HFF-Myc (cell line): ENCODE measurements at regions not wholly inside any gene's neighbourhood (a gene's known extent, or its start where the extent isn't known, plus 50 kb on each side); places are given as distances from the start of the nearest gene placed in this dataset.
A peak's percentile ranks its signal among the peaks of the same experiment; 100 is the strongest.

Experiments used
- DNase-seq: peaks from one replicate; pipeline ENCODE4 v3.0.0-alpha.2; 2011; ENCODE audit warnings: low read depth; ENCODE audit errors: extremely low read depth
- H3K4me3 ChIP-seq: replicated peaks from 2 replicates; pipeline ENCODE4 v1.5.1; 2011; ENCODE audit warnings: low read depth, mild to moderate bottlenecking, control low read depth, low read length
- CTCF ChIP-seq: IDR thresholded peaks from 2 replicates; pipeline ENCODE4 v1.5.1; 2012; ENCODE audit warnings: mild to moderate bottlenecking, low read depth, low read length, control low read depth; ENCODE audit errors: missing control alignments

- TF ChIP-seq CTCF = no peak
- no peak overlapping the region for H3K4me3 ChIP-seq
- no peak for DNase-seq
Measured at GRCh38 chr5:99119326-99119725, 190.5 kb upstream of the CHD1 start.

- no peak for TF ChIP-seq CTCF
- no peak for DNase-seq
- H3K4me3 ChIP-seq = no peak overlapping the region
Measured at GRCh38 chr5:99116526-99116925, 187.7 kb upstream of the CHD1 start.

- H3K4me3 ChIP-seq = no peak overlapping the region
- DNase-seq = no peak
- TF ChIP-seq CTCF = no peak
Measured at GRCh38 chr5:99109894-99110293, 181.1 kb upstream of the CHD1 start.

GRCh38 chr5:99105216-99105615 lies 176.4 kb upstream of the CHD1 start:
- no peak for DNase-seq
- no peak for TF ChIP-seq CTCF
- no peak overlapping the region for H3K4me3 ChIP-seq

GRCh38 chr5:99104538-99105132 lies 175.8 kb upstream of the CHD1 start:
- TF ChIP-seq CTCF = peak; percentile 33
- no peak overlapping the region for H3K4me3 ChIP-seq
- peak; percentile 12 for DNase-seq

- H3K4me3 ChIP-seq = no peak overlapping the region
- no peak for TF ChIP-seq CTCF
- no peak for DNase-seq
Measured at GRCh38 chr5:99102073-99102697, 173.4 kb upstream of the CHD1 start.

GRCh38 chr5:99099691-99100090 lies 170.9 kb upstream of the CHD1 start:
- no peak overlapping the region for H3K4me3 ChIP-seq
- no peak for DNase-seq
- TF ChIP-seq CTCF = no peak
